Hepatocyte (in vitro differentiated cells): ENCODE measurements at regions not wholly inside any gene's neighbourhood (a gene's known extent, or its start where the extent isn't known, plus 50 kb on each side); places are given as distances from the start of the nearest gene placed in this dataset.

ENCODE experiments used
- EZH2 ChIP-seq: fragments of 200-600 bp; sonication (generic); IDR thresholded peaks from 2 replicates; pipeline ENCODE4 v1.6.1; 2016; ENCODE audit warnings: antibody characterized with exemption, mild to moderate bottlenecking, borderline replicate concordance
- EZH2phosphoT487 ChIP-seq: fragments of 200-600 bp; sonication (generic); IDR thresholded peaks from one replicate; pipeline ENCODE4 v1.6.1; 2018; ENCODE audit warnings: antibody characterized with exemption, mild to moderate bottlenecking, low read depth, moderate library complexity; ENCODE audit not compliant: unreplicated experiment, severe bottlenecking
- TF ChIP-seq, protein P1 (sequence below): fragments of 200-600 bp; sonication (generic); IDR thresholded peaks from 2 replicates; pipeline ENCODE4 v1.5.1; 2016; ENCODE audit warnings: antibody characterized with exemption, mild to moderate bottlenecking; ENCODE audit not compliant: poor library complexity

DNA sequence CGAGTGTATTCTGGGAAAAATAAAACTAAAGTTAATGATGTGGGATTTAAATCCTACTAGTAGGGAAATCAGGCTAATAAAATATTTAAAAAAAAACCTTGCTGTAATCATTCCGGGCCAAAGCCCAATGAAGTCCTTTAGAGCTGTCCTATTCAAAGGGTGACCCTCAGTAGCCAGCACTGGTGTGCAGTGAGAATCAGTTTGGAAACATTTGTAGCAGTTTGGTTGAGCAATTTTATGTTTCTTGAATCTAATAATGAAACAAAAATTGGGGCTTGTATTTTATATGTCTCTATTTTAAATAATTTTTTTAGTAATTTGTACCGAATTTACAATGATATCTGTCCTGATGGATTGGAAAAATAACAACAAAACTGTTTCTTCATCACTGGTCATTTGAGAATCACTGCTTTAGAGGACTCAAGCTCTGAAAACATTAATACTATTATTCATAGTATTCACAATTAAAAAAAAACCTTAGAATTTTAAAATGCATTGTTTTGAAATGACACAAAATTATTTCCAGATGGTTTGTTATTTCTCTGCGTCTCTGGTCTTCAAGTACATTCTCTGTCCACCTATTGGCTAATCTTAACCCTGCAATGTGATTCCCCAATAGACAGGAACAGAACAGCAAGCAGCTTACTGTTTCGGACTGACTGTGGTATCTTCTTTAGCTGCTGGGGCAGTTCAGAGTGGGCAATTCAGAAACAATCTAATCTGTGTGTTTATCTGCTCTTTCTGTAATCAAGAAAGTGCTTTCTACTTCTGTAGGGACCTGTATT, 71.2 kb downstream of the OTOL1 start:
- TF ChIP-seq, protein P1, sequence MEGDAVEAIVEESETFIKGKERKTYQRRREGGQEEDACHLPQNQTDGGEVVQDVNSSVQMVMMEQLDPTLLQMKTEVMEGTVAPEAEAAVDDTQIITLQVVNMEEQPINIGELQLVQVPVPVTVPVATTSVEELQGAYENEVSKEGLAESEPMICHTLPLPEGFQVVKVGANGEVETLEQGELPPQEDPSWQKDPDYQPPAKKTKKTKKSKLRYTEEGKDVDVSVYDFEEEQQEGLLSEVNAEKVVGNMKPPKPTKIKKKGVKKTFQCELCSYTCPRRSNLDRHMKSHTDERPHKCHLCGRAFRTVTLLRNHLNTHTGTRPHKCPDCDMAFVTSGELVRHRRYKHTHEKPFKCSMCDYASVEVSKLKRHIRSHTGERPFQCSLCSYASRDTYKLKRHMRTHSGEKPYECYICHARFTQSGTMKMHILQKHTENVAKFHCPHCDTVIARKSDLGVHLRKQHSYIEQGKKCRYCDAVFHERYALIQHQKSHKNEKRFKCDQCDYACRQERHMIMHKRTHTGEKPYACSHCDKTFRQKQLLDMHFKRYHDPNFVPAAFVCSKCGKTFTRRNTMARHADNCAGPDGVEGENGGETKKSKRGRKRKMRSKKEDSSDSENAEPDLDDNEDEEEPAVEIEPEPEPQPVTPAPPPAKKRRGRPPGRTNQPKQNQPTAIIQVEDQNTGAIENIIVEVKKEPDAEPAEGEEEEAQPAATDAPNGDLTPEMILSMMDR: no peak
- no peak for TF ChIP-seq EZH2
- TF ChIP-seq EZH2phosphoT487: no peak
